Renal cortex interstitium (tissue), 11 donors: ENCODE measurements at regions not wholly inside any gene's neighbourhood (a gene's known extent, or its start where the extent isn't known, plus 50 kb on each side); places are given as distances from the start of the nearest gene placed in this dataset.
"Not testable (repeated sequence)": the region's sequence is repeated elsewhere in the genome, so short reads cannot be mapped to it uniquely, and the experiment has no call there.

Experiments used
- DNase-seq, 11 donors: peaks; one replicate each; pipeline ENCODE4 v3.0.0-alpha.2; 2013; ENCODE audit warnings: low read depth in 9 of 11, low spot score in 4 of 11; ENCODE audit errors: extremely low read depth in 1 of 11

- peak in 1 of 11 donors; percentile 11 for DNase-seq
These were observed 215.2 kb upstream of the PRICKLE2 start for GRCh38 chr3:64440498-64440897.

- no peak for DNase-seq
These were observed 213.5 kb upstream of the PRICKLE2 start for GRCh38 chr3:64438812-64439211.

GRCh38 chr3:64438066-64438465 is 212.8 kb upstream of the PRICKLE2 start:
- DNase-seq, result no peak

- DNase-seq, result peak in 2 of 11 donors; percentile 12 to 20
These were observed 211.9 kb upstream of the PRICKLE2 start for GRCh38 chr3:64437131-64437530.

- not testable (repeated sequence) for DNase-seq
These were observed 209.8 kb upstream of the PRICKLE2 start for GRCh38 chr3:64435023-64435422.

- DNase-seq, result no peak
These were observed 207.6 kb upstream of the PRICKLE2 start for GRCh38 chr3:64432870-64433269.

GRCh38 chr3:64431526-64432091 is 206.3 kb upstream of the PRICKLE2 start:
- no peak for DNase-seq

- no peak for DNase-seq
These were observed 202.4 kb upstream of the PRICKLE2 start for GRCh38 chr3:64427671-64428070.

GRCh38 chr3:64426551-64426950 is 201.3 kb upstream of the PRICKLE2 start:
- no peak for DNase-seq

- no peak for DNase-seq
These were observed 197.7 kb upstream of the PRICKLE2 start for GRCh38 chr3:64422932-64423331.

- no peak for DNase-seq
These were observed 196.9 kb upstream of the PRICKLE2 start for GRCh38 chr3:64422192-64422591.

- peak in 1 of 11 donors; percentile 17 for DNase-seq
These were observed 192.6 kb upstream of the PRICKLE2 start for GRCh38 chr3:64417816-64418215.

GRCh38 chr3:64414043-64414442 is 188.8 kb upstream of the PRICKLE2 start:
- DNase-seq, result no peak

- DNase-seq, result no peak
These were observed 185.8 kb upstream of the PRICKLE2 start for GRCh38 chr3:64411101-64411500.

- no peak for DNase-seq
These were observed 185.0 kb upstream of the PRICKLE2 start for GRCh38 chr3:64410226-64410625.

GRCh38 chr3:64408770-64409169 is 183.5 kb upstream of the PRICKLE2 start:
- no peak for DNase-seq

- no peak for DNase-seq
These were observed 181.0 kb upstream of the PRICKLE2 start for GRCh38 chr3:64406271-64406670.

GRCh38 chr3:64405211-64405835 is 180.1 kb upstream of the PRICKLE2 start:
- no peak for DNase-seq

- no peak for DNase-seq
These were observed 175.4 kb upstream of the PRICKLE2 start for GRCh38 chr3:64400706-64401105.

GRCh38 chr3:64399205-64399800 is 174.0 kb upstream of the PRICKLE2 start:
- DNase-seq, result peak in 10 of 11 donors; percentile 26 to 77 (median 53)

GRCh38 chr3:64398476-64398875 is 173.2 kb upstream of the PRICKLE2 start:
- DNase-seq, result no peak
